ENCODE measurements at regions not wholly inside any gene's neighbourhood (a gene's known extent, or its start where the extent isn't known, plus 50 kb on each side); places are given as distances from the start of the nearest gene placed in this dataset.

DNA sequence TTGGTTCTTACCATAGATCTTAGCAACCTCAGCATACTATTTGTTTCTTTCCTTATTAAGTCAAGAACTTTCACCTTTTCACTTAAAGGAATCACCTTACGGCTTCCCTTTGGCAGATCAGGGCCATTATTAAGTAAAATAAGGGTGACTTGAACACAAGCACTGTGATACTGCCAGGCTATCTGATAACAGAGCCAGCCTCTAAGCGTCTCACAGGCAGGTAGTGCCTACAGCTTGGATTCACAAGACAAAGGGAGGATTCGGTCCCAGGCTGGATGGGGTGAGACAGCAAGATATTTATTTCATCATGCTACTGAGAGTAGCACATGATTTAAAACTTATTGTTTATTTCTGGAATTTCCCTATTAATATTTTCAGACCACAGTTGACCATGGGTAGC lies 218.6 kb downstream of the FOXO1 start:
- no peak for TF ChIP-seq GATA2 (IDR thresholded peaks at IDR 0.05; ENCODE audit: low read depth, low read length)
- TF ChIP-seq GATA3 (IDR thresholded peaks at IDR 0.05; ENCODE audit: low read depth, low read length), result no peak

Data from SH-SY5Y (cell line).